ENCODE measurements at regions not wholly inside any gene's neighbourhood (a gene's known extent, or its start where the extent isn't known, plus 50 kb on each side); places are given as distances from the start of the nearest gene placed in this dataset.

- Mint-ChIP-seq H3K36me3 (no peaks in the 10 kb centered on the region), H3K4me3 (no peak overlapping the region), H3K4me1 (peaks cover 7% of the 10 kb centered on the region), H3K27ac (no peak overlapping the region), H3K9me3 (peaks cover 3 to 24% (median 15%) of the 10 kb centered on the region in 7 donors), H3K27me3 (ENCODE audit: low read depth in 3 of 3) (peaks cover 0 to 2% (median 0%) of the 10 kb centered on the region in 3 donors)
- Histone ChIP-seq H2AFZ (ENCODE audit: insufficient read depth, low read depth, low read length, poor library complexity, severe bottlenecking) (no peak overlapping the region), H4K20me1 (ENCODE audit: insufficient read depth, low read length) (no peaks in the 10 kb centered on the region), H3K27ac (ENCODE audit: low read depth in 1 of 2, low read length in 2 of 2) (no peak overlapping the region), H3K4me2 (replicated peaks; ENCODE audit: extremely low read depth, low read length, poor library complexity, severe bottlenecking) (no peak overlapping the region), H3K79me2 (ENCODE audit: insufficient read depth, low read length) (no peaks in the 10 kb centered on the region), H3K9me3 (replicated peaks in 1 of 2; ENCODE audit: control insufficient read depth in 1 of 2, insufficient read depth in 1 of 2, low read length in 2 of 2) (peaks cover 0 to 16% of the 10 kb centered on the region in 2 donors), H3K4me3 (replicated peaks in 1 of 3; ENCODE audit: low read depth in 2 of 3, low read length in 3 of 3) (no peak overlapping the region), H3K9ac (ENCODE audit: insufficient read depth, low read length, poor library complexity, severe bottlenecking) (no peak overlapping the region), H3K4me1 (ENCODE audit: control insufficient read depth in 1 of 2, insufficient read depth in 2 of 2, low read length in 2 of 2) (peaks cover 8% of the 10 kb centered on the region in 2 donors), H3K27me3 (ENCODE audit: control insufficient read depth in 2 of 2, insufficient read depth in 2 of 2, low read length in 2 of 2) (no peaks in the 10 kb centered on the region), H3K36me3 (replicated peaks in 1 of 2; ENCODE audit: control insufficient read depth in 1 of 2, insufficient read depth in 2 of 2, low read length in 2 of 2) (no peaks in the 10 kb centered on the region)
- no peak for TF ChIP-seq CTCF (IDR thresholded peaks at IDR 0.05)
- DNase-seq, result no peak
- intact Hi-C loops (cut with micrococcal nuclease), result no loop called here
These were observed 51.8 kb upstream of the TLE1 start for GRCh38 chr9:81741103-81741502.

- WGBS (ENCODE audit: insufficient coverage), result no CpG with 5 or more reads among the region's 1 CpG
- intact Hi-C loops (cut with micrococcal nuclease), result no loop called here
- H3K27ac Mint-ChIP-seq, result no peak overlapping the region
These were observed 58.7 kb upstream of the TLE1 start for GRCh38 chr9:81748091-81748490.

More at GRCh38 chr9:81748091-81748490, 58.7 kb upstream of the TLE1 start:
- TF ChIP-seq CTCF (IDR thresholded peaks at IDR 0.05), result no peak
- Histone ChIP-seq H3K79me2 (ENCODE audit: insufficient read depth, low read length) (no peaks in the 10 kb centered on the region), H3K4me2 (replicated peaks; ENCODE audit: extremely low read depth, low read length, poor library complexity, severe bottlenecking) (no peak overlapping the region), H2AFZ (ENCODE audit: insufficient read depth, low read depth, low read length, poor library complexity, severe bottlenecking) (no peak overlapping the region), H3K9ac (ENCODE audit: insufficient read depth, low read length, poor library complexity, severe bottlenecking) (no peak overlapping the region), H4K20me1 (ENCODE audit: insufficient read depth, low read length) (no peaks in the 10 kb centered on the region), H3K27me3 (ENCODE audit: control insufficient read depth in 2 of 2, insufficient read depth in 2 of 2, low read length in 2 of 2) (no peaks in the 10 kb centered on the region), H3K4me3 (replicated peaks in 1 of 3; ENCODE audit: low read depth in 2 of 3, low read length in 3 of 3) (no peak overlapping the region), H3K36me3 (replicated peaks in 1 of 2; ENCODE audit: control insufficient read depth in 1 of 2, insufficient read depth in 2 of 2, low read length in 2 of 2) (no peaks in the 10 kb centered on the region), H3K27ac (ENCODE audit: low read depth in 1 of 2, low read length in 2 of 2) (no peak overlapping the region), H3K4me1 (ENCODE audit: control insufficient read depth in 1 of 2, insufficient read depth in 2 of 2, low read length in 2 of 2) (no peaks in the 10 kb centered on the region), H3K9me3 (replicated peaks in 1 of 2; ENCODE audit: control insufficient read depth in 1 of 2, insufficient read depth in 1 of 2, low read length in 2 of 2) (peaks cover 0 to 10% of the 10 kb centered on the region in 2 donors)
- Mint-ChIP-seq H3K4me3 (no peak overlapping the region), H3K27me3 (ENCODE audit: low read depth in 3 of 3) (peaks cover 0 to 4% (median 2%) of the 10 kb centered on the region in 3 donors), H3K36me3 (no peaks in the 10 kb centered on the region), H3K4me1 (no peaks in the 10 kb centered on the region), H3K9me3 (peaks cover 4 to 26% (median 17%) of the 10 kb centered on the region in 7 donors)
- no peak for DNase-seq
